ENCODE measurements at regions not wholly inside any gene's neighbourhood (a gene's known extent, or its start where the extent isn't known, plus 50 kb on each side); places are given as distances from the start of the nearest gene placed in this dataset.

DNA sequence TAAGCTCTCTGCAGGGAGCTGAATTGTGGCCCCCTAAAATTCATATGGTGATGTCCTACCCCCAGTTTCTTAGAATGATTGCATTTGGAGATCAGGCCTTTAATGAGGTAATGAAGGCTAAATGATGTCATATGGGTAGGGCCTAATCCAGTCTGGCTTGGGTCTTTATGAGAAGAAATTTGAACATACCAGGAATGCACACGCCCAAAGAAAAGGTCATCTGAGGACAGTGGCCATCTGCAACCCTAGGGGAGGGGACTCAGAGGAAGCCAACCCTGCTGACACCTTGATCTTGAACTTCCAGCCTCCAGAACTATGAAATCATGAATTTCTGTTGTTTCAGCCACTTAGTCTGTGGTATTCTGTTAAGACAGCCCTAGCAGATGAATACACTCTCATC lies 426.7 kb downstream of the EPHA4 start:
- no peak overlapping the region for H3K4me3 ChIP-seq (ENCODE audit: low read length)
- TF ChIP-seq CTCF (conservative IDR thresholded peaks at IDR 0.05; ENCODE audit: low read depth, low read length): no peak
- no peak for DNase-seq (ENCODE audit: low read depth)

DNA sequence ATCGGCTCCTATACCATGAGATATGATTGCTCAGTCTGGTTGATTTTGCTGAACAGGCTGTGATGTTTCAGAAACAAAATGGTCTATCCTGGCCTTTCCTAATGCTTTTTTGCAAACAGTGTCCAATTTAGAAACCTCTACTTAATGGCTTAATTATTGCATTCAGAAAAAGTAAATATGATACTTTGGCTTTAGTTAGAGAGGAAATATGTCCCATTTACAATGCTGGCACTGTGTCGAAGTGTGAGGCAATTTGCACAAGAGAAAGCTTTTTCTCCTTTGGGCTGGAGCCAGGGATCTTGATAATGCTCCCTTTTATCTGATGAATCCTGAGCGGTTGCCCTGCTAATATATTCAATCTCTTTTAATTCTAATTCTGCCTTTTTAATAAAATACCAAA lies 418.9 kb downstream of the EPHA4 start:
- DNase-seq (ENCODE audit: low read depth): no peak
- no peak overlapping the region for H3K4me3 ChIP-seq (ENCODE audit: low read length)
- TF ChIP-seq CTCF (conservative IDR thresholded peaks at IDR 0.05; ENCODE audit: low read depth, low read length): no peak

DNA sequence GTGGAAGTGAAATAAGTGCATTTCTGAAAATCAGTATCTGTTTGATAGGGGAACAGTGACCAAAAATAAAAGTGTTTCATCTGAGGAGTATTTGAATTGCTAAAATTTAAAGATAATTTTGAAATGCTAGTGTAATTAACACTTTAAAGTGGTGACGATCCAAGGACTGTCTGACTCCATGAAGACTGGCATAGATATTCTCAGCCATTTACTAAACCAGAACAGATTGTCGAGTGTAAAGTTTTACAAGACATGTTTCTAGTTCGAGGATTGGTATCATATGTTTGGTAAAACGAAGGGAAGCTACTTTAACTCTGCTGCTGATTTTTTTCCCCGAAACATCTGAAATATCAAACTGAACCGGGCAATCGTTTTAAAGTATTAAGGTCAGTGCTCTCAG lies 417.9 kb downstream of the EPHA4 start:
- no peak for DNase-seq (ENCODE audit: low read depth)
- no peak for TF ChIP-seq CTCF (conservative IDR thresholded peaks at IDR 0.05; ENCODE audit: low read depth, low read length)
- H3K4me3 ChIP-seq (ENCODE audit: low read length): no peak overlapping the region

DNA sequence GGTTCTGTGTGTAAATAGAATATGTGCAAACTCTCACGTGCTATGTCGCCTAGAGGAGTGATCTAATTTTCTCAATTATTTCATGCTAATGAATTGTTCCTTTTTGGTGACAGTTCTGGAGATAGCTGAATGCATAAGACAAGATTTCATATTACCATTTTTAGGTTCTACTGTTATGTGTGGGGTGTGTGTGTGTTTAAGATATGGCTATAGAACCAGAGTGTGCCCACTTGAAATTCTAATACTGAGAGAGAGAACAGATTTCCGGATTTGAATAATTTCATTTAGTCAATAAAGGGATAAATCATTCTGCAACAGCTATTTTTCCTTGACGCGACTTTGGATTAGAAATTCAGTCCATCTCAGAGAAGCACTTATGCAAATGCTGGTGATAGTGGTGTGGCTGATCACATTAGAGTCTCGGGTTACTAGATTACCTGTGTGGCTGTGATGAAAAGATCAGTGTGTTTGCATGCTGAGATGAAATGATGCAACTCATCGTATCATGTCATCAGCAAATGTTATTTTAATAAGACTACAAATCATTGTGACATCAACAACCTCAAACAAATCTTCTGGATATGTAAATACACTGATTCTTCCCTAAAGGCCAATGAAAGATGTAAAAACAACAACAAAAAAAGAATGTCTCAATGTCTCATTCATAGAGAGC lies 415.9 kb downstream of the EPHA4 start:
- no peak for DNase-seq (ENCODE audit: low read depth)
- no peak overlapping the region for H3K4me3 ChIP-seq (ENCODE audit: low read length)
- no peak for TF ChIP-seq CTCF (conservative IDR thresholded peaks at IDR 0.05; ENCODE audit: low read depth, low read length)

- DNase-seq (ENCODE audit: low read depth): no peak
- no peak for TF ChIP-seq CTCF (conservative IDR thresholded peaks at IDR 0.05; ENCODE audit: low read depth, low read length)
- no peak overlapping the region for H3K4me3 ChIP-seq (ENCODE audit: low read length)
These were observed 410.9 kb downstream of the EPHA4 start for GRCh38 chr2:221161186-221161585.

DNA sequence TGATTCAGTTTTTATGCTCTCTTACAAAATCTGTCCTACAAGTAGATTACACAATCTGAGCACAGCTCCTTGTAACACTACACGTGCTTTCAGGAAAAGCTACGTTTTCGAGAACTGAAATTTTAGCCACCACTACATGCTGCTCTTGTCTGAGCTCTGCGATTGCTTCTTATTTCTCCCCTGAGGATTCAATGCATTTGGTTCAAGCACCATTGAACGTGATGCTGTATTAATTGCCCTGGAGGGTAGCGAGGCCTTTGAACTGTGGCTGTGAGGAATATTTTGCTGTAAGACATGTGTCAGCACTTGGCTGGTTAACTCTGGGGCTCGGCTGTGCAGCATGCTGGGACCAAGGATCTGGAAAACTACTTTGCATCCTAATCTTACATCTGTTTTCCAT lies 405.8 kb downstream of the EPHA4 start:
- no peak for TF ChIP-seq CTCF (conservative IDR thresholded peaks at IDR 0.05; ENCODE audit: low read depth, low read length)
- no peak overlapping the region for H3K4me3 ChIP-seq (ENCODE audit: low read length)
- no peak for DNase-seq (ENCODE audit: low read depth)

DNA sequence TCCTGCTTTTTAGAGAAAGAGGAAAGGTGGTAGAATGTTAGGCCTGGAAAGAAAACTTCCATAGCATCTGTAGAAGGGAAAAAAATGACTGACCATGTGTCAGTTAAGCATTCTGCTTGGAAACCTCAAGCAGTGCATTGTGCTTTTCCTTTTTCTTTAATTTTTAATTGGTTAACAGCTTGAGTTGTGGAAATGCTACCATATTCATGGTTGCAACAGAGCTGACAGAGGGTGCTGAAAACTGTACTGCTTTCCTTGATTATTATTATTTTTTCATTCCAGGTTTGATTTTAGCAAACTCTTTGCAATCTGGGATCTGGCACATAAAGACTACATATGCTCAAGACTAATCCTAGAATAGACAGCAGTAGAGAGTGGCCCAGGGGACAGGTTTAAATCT lies 404.5 kb downstream of the EPHA4 start:
- TF ChIP-seq CTCF (conservative IDR thresholded peaks at IDR 0.05; ENCODE audit: low read depth, low read length): no peak
- no peak overlapping the region for H3K4me3 ChIP-seq (ENCODE audit: low read length)
- DNase-seq (ENCODE audit: low read depth): no peak
